MM.1S (cell line): ENCODE measurements at regions not wholly inside any gene's neighbourhood (a gene's known extent, or its start where the extent isn't known, plus 50 kb on each side); places are given as distances from the start of the nearest gene placed in this dataset.
A peak's percentile ranks its signal among the peaks of the same experiment; 100 is the strongest.

Experiments
- DNase-seq: peaks from one replicate; pipeline ENCODE4 v3.0.0-alpha.2; 2015
- H2AFZ ChIP-seq: fragments of 300-600 bp; sonication (generic); 2 replicates; pipeline ENCODE4 v1.6.0; 2016; ENCODE audit warnings: antibody characterized with exemption, low read length
- H3F3A ChIP-seq: fragments of 300-600 bp; sonication (generic); 2 replicates; pipeline ENCODE4 v1.6.1; 2016; ENCODE audit warnings: mild to moderate bottlenecking, antibody characterized with exemption, low read length, moderate library complexity, mixed read lengths; ENCODE audit not compliant: insufficient read depth
- H3K27ac ChIP-seq: fragments of 300-600 bp; sonication (generic); 2 replicates; pipeline ENCODE4 v1.5.1; 2016; ENCODE audit warnings: mild to moderate bottlenecking, low read length
- H3K27me3 ChIP-seq: fragments of 300-600 bp; sonication (generic); replicated peaks from 2 replicates; pipeline ENCODE4 v1.6.0; 2016; ENCODE audit warnings: low read length; ENCODE audit not compliant: insufficient read depth
- H3K36me3 ChIP-seq: fragments of 300-600 bp; sonication (generic); replicated peaks from 2 replicates; pipeline ENCODE4 v1.6.1; 2016; ENCODE audit warnings: mild to moderate bottlenecking, low read length, mixed read lengths; ENCODE audit not compliant: insufficient read depth
- H3K4me1 ChIP-seq: fragments of 300-600 bp; sonication (generic); 2 replicates; pipeline ENCODE4 v1.6.1; 2016; ENCODE audit warnings: low read length, mixed read lengths
- H3K4me2 ChIP-seq: fragments of 300-600 bp; sonication (generic); 2 replicates; pipeline ENCODE4 v1.6.0; 2016; ENCODE audit warnings: low read depth, low read length
- H3K4me3 ChIP-seq: fragments of 300-600 bp; sonication (generic); 2 replicates; pipeline ENCODE4 v1.5.1; 2016; ENCODE audit warnings: low read length, mixed read lengths
- H3K79me2 ChIP-seq: fragments of 300-600 bp; sonication (generic); 2 replicates; pipeline ENCODE4 v1.6.1; 2016; ENCODE audit warnings: mixed run types, low read length, mixed read lengths
- H3K9ac ChIP-seq: fragments of 300-600 bp; sonication (generic); 2 replicates; pipeline ENCODE4 v1.6.1; 2016; ENCODE audit warnings: low read length, mixed read lengths
- H3K9me2 ChIP-seq: fragments of 300-600 bp; sonication (generic); replicated peaks from 2 replicates; pipeline ENCODE4 v1.6.1; 2016; ENCODE audit warnings: mild to moderate bottlenecking, low read length, mixed read lengths; ENCODE audit not compliant: insufficient read depth
- H3K9me3 ChIP-seq: fragments of 300-600 bp; sonication (generic); replicated peaks from 2 replicates; pipeline ENCODE4 v1.6.1; 2016; ENCODE audit warnings: mild to moderate bottlenecking, low read length, mixed read lengths; ENCODE audit not compliant: insufficient read depth
- H4K20me1 ChIP-seq: fragments of 300-600 bp; sonication (generic); 2 replicates; pipeline ENCODE4 v1.6.1; 2016; ENCODE audit warnings: mild to moderate bottlenecking, low read length, moderate library complexity, mixed read lengths; ENCODE audit not compliant: insufficient read depth
- CTCF ChIP-seq: fragments of 300-600 bp; sonication (generic); IDR thresholded peaks from 2 replicates; pipeline ENCODE4 v1.5.1; 2016; ENCODE audit warnings: antibody characterized with exemption, low read length, mixed read lengths
- EZH2 ChIP-seq: fragments of 300-600 bp; sonication (generic); optimal IDR thresholded peaks from 2 replicates; pipeline ENCODE3; 2017; ENCODE audit warnings: low read depth, mild to moderate bottlenecking, antibody characterized with exemption, low read length, mixed read lengths
- EZH2phosphoT487 ChIP-seq: fragments of 300-600 bp; sonication (generic); IDR thresholded peaks from 2 replicates; pipeline ENCODE4 v1.6.1; 2018; ENCODE audit warnings: antibody characterized with exemption, low read length

GRCh38 chr4:20028645-20029044 lies 223.1 kb upstream of the SLIT2 start:
- Histone ChIP-seq H3K79me2 (no peaks in the 10 kb centered on the region), H2AFZ (no peak overlapping the region), H3K27me3 (no peaks in the 10 kb centered on the region), H3K4me1 (no peaks in the 10 kb centered on the region), H3K4me2 (no peak overlapping the region), H3K9me2 (no peaks in the 10 kb centered on the region), H3K9me3 (no peaks in the 10 kb centered on the region), H3K9ac (no peak overlapping the region), H3K27ac (no peak overlapping the region), H4K20me1 (no peaks in the 10 kb centered on the region), H3K36me3 (no peaks in the 10 kb centered on the region), H3K4me3 (no peak overlapping the region), H3F3A (no peaks in the 10 kb centered on the region)
- TF ChIP-seq CTCF (no peak), EZH2 (no peak), EZH2phosphoT487 (no peak)
- DNase-seq, result no peak

GRCh38 chr4:20026456-20026855 lies 225.2 kb upstream of the SLIT2 start:
- Histone ChIP-seq H3F3A (no peaks in the 10 kb centered on the region), H3K4me3 (no peak overlapping the region), H3K4me1 (no peaks in the 10 kb centered on the region), H3K9me2 (no peaks in the 10 kb centered on the region), H4K20me1 (no peaks in the 10 kb centered on the region), H3K27ac (no peak overlapping the region), H3K4me2 (no peak overlapping the region), H3K9me3 (no peaks in the 10 kb centered on the region), H2AFZ (no peak overlapping the region), H3K79me2 (no peaks in the 10 kb centered on the region), H3K36me3 (no peaks in the 10 kb centered on the region), H3K27me3 (no peaks in the 10 kb centered on the region), H3K9ac (no peak overlapping the region)
- DNase-seq, result no peak
- TF ChIP-seq EZH2phosphoT487 (no peak), EZH2 (no peak), CTCF (no peak)

- peak; percentile 69 for DNase-seq
- H3K4me1 ChIP-seq, result no peaks in the 10 kb centered on the region
- no peaks in the 10 kb centered on the region for H3K36me3 ChIP-seq
- H3F3A ChIP-seq, result no peaks in the 10 kb centered on the region
- TF ChIP-seq CTCF (no peak), EZH2phosphoT487 (no peak), EZH2 (no peak)
- H3K9ac ChIP-seq, result no peak overlapping the region
- H3K9me3 ChIP-seq, result no peaks in the 10 kb centered on the region
- H3K9me2 ChIP-seq, result no peaks in the 10 kb centered on the region
- H3K27ac ChIP-seq, result no peak overlapping the region
- no peaks in the 10 kb centered on the region for H3K79me2 ChIP-seq
- no peak overlapping the region for H3K4me3 ChIP-seq
- H2AFZ ChIP-seq, result no peak overlapping the region
- no peaks in the 10 kb centered on the region for H3K27me3 ChIP-seq
- no peaks in the 10 kb centered on the region for H4K20me1 ChIP-seq
- H3K4me2 ChIP-seq, result no peak overlapping the region
These were observed 229.2 kb upstream of the SLIT2 start for GRCh38 chr4:20022471-20022870.
